ELF-1 (cell line): ENCODE measurements at regions not wholly inside any gene's neighbourhood (a gene's known extent, or its start where the extent isn't known, plus 50 kb on each side); places are given as distances from the start of the nearest gene placed in this dataset.
"Not testable (repeated sequence)": the region's sequence is repeated elsewhere in the genome, so short reads cannot be mapped to it uniquely, and the experiment has no call there.

Experiments
- DNase-seq: peaks from one replicate; pipeline ENCODE4 v3.0.0-alpha.2; 2016; ENCODE audit warnings: low read depth, low spot score

- DNase-seq: no peak
Measured at GRCh38 chr20:26216025-26216424, 519.4 kb upstream of the ZNF337 start.

DNA sequence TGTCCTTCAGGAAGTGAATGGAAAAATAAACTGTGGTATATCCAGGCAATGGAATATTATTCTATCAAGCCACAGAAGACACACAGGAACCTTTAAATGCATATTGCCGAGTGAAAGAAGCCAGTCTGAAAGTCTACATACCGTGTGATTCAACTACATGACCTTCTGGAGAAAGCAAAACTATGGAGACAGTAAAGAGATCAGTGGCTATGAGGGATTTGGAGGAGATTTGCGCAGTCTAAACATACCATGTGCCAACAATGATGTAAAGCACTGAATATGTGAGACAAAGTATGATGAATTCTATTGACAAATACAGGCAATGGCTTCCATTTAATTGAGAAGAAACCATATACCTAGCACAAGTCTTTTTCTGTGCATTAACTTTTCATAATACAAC is 518.3 kb upstream of the ZNF337 start:
- DNase-seq: no peak

GRCh38 chr20:26209171-26209941 is 512.7 kb upstream of the ZNF337 start:
- DNase-seq: peak; percentile 49

- peak; percentile 58 for DNase-seq
Measured at GRCh38 chr20:26208296-26209091, 511.8 kb upstream of the ZNF337 start.

GRCh38 chr20:26207967-26208295 is 511.3 kb upstream of the ZNF337 start:
- DNase-seq: peak; percentile 11

- DNase-seq: no peak
Measured at GRCh38 chr20:26207237-26207966, 510.7 kb upstream of the ZNF337 start.

DNA sequence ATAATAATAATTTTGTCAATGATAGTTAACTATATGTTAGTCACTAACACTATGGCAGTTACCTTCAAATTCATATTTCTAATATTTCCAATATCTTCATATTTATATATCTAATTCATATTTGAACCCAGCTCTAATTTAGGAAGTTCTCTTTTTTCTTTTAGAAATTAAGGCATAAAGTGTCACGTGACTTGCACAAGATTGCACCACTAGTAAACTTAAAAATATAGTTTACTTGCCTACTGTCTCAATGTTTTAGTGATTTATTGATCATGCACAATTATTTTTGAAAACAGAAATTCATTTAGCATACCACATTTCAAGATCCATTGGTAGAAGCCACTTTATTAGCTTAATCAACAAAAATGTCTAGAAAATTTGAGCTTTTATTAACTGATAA is 508.7 kb upstream of the ZNF337 start:
- DNase-seq: no peak

DNA sequence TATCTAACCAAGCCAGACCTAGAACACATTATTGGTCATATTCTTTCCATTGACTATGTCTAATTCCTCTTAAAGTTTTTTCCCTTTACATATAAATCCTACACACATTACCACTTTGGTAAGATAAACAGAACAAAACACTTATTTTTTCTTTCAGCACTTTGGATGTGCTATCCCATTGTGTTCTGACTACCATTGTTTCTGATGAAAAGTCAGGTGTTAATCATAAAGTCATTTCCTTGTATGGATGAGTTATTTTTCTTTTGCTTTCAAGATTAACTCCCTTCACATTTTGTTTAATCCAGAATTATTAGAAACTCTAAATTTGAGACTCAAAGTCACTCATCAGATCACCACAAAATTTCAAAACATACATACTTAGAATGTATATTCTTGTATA is 504.4 kb upstream of the ZNF337 start:
- DNase-seq: not testable (repeated sequence)

DNA sequence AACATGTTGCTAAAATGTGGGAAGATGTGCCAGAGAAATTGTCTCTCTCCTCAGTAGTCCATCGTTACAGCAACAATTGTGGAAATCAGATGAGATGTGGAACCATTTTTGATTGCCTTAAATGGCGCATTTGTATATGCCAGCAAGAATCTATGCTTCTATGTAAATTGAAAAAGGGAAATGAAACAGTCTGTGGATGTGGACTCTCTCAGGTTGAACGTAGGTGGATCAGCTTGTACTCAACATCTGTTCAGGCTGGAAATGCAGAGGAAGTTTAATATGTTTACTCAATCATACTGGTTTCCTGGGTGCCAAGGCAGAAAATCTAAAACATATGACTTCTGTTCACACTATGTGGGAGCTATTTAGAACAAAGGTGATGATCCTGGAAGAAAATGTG is 490.7 kb upstream of the ZNF337 start:
- DNase-seq: not testable (repeated sequence)

DNA sequence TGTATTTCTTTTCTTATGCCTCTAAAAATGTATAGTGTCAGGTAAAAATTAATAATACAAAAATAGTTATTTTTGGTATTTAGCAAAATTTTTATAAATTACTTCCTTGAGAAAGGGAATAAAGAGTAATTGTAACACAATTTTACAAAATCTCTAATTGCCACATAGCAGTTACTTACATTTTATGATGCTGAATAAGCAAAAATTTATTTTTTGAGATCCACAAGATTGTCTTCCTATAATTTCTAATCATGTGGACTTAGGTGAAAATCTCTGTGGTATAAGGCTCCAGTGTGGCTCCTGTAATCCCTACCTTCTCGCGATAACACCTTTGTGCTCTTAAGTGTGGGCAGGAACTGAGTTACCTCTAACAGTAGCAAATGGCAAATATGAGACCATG is 487.1 kb upstream of the ZNF337 start:
- DNase-seq: not testable (repeated sequence)

DNA sequence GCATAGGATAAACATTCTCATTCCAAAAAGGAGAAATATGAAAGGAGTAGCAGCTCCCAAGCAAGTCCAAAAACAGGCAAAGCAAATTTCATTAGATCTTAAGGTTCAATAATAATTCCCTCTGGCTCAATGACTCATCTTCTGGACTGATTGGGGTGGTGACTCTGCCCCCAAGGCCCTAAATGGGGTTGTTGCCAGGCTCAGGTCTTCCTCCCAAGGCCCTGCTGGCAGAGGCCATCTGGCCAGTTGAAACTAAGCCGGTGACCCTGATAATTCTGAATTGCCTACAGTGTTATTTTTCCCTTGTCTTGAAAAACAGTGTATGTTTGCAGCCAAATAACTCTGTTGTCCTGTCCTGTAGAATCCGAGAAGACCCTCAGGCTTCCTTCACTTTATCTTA is 484.7 kb upstream of the ZNF337 start:
- DNase-seq: not testable (repeated sequence)

- DNase-seq: not testable (repeated sequence)
Measured at GRCh38 chr20:26171875-26172274, 475.2 kb upstream of the ZNF337 start.

DNA sequence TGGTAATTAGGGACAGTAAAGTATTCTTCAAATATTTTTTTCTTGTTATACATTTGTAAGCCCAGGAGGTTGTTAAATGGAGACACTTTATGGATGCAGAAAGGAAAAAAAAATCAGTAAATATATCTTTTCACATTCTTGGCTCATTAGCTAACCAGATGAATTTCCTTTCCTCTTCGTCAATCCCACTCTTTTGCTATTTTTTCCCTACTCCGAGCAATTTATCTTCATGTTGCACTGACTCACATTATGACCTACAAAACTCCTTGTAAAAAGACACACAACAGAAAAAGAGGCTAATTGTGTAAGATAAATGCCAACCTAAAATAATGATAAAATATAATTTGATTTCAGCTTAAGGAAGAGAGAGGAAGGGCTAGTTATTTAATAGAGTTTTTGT is 472.9 kb upstream of the ZNF337 start:
- DNase-seq: no peak

- no peak for DNase-seq
Measured at GRCh38 chr20:26167499-26167898, 470.8 kb upstream of the ZNF337 start.

DNA sequence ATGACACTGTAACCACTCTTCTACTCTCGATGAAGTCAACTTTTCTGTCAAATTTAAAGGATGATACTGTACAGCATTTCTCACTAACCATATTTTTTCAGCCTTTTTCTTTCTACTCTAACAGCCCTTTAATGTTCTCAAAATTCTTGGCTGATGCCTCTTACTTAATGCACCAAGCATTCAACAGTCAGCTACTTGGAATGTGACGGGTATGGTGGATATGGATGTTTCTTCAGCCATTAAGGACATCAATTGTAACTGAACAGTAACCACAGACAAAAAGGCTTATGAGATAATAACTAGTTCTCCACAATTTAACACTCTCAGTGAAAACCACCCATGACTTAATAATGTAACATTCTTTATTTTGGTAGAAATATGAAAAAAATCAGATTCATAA is 467.2 kb upstream of the ZNF337 start:
- DNase-seq: no peak

GRCh38 chr20:26163151-26163550 is 466.5 kb upstream of the ZNF337 start:
- not testable (repeated sequence) for DNase-seq

GRCh38 chr20:26161741-26162140 is 465.1 kb upstream of the ZNF337 start:
- DNase-seq: not testable (repeated sequence)

DNA sequence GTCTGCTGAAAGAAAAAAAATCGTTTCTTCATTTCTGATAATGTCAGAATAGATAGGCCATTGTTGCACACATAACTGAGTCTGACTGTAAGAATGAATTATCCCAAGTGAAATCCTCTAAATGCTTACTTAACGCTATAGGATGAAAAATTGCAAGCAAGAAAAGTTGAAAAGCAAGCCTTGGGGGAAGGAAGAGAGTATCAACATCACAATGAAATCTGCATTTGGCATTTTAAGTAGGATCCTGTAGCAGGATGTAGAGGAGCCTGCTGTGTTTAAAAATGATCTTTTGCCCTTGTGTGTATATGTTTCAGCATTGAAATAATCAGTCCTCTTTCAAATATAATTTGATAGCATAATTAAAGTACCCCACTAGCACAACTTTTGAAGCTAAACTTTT is 464.3 kb upstream of the ZNF337 start:
- DNase-seq: not testable (repeated sequence)

DNA sequence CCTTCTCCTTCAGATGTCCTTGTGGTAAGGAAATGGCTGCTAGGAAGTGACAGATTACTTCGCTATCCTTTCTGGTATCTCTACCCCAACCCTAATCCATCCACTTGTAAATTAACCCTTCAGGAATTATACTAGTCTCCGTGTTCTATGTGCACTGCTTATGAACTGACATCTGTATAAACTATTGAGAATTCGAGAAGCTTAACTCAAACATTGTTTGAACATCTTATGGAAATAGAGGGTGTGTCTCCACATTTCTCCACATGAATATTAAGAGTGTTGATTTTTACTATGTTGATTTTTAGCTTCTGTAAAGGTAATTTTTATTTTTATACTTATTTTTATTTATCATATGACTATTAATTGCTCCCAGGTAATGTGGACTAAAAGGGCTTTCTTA is 457.6 kb upstream of the ZNF337 start:
- DNase-seq: no peak

DNA sequence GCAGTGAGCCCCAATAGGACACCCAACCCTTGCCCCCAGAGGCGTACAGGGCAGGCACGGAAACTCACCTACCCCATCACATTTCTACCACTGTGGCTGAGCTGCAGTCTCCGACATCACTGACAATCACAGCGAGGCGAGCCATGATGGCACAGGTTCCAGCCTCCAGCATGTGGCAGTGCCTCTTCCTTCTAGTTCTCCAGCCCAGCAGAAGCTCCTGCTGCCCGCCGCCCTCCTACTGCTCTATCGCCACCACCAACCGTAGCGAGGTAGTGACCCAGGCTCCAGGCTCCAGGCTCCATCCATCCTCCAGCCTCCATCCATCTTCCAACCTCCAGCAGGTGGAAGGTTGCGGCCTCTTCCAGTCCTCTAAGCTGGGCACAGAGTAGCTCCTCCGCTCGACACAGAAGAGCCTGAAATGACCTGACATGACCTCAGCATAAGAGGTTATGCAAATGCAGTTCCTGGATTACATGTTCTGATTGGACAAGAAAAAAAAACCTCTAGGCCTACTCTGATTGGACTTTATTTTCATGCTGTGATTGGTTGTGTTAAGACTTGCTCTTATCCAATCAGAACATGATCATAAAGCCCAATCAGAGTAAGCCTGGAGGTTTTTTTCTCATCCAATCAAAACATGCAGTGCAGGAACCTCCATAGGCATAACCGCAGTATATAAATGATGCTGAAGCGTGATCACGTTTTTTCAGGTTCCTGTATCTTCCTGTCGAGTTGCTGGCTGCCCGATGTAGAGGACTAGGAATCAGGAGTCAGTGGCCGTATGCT is 438.9 kb upstream of the ZNF337 start:
- no peak for DNase-seq

DNA sequence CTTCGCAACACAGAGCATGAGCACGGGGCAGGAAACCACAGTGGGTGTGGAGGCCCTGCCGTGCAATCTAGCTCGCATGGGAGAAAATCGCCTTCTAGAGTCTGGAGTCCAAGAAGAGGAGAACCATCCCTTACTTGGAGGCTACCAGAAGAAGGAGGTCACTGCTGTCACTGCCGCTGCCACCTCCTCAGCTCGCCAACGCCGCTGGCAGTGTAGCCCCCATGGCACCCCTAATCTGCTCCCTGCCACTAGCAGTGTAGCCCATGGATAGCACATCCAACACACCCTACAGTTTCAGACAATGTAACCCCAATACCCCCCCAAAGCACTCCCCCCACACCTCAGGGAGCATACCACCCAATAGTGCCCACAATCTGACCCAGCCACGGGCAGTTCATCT is 438.0 kb upstream of the ZNF337 start:
- no peak for DNase-seq

DNA sequence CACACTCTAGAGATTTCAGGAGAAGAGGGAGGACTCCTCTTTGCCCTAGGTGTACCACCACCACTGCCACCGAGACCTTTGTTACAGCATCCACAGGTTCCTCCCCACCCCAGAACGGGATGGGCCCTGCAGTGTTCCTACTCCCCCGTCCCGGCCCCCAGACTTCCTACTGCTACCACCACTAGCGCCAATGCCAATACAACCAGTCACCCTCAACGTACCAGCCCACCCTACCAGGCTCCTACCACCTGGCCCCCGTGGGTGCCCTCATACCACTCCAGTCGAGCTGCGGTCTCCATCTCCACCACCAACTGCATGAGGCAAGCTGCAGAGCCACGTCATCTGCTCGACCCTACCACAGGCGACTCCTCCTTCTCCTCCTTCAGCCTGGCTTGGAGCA is 437.1 kb upstream of the ZNF337 start:
- DNase-seq: not testable (repeated sequence)
